ENCODE measurements at regions not wholly inside any gene's neighbourhood (a gene's known extent, or its start where the extent isn't known, plus 50 kb on each side); places are given as distances from the start of the nearest gene placed in this dataset.

GRCh38 chr20:52847029-52847660 is 125.0 kb upstream of the TSHZ2 start:
- DNase-seq (ENCODE audit: low read depth in 2 of 2), result peak; percentile 10 to 48
- no peak overlapping the region for H3K4me3 ChIP-seq (replicated peaks in 1 of 2; ENCODE audit: low read depth in 2 of 2, low read length in 2 of 2)
- TF ChIP-seq CTCF (IDR thresholded peaks at IDR 0.05; ENCODE audit: low read depth, low read length), result no peak

GRCh38 chr20:52845044-52845443 is 127.1 kb upstream of the TSHZ2 start:
- H3K4me3 ChIP-seq (replicated peaks in 1 of 2; ENCODE audit: low read depth in 2 of 2, low read length in 2 of 2), result no peak overlapping the region
- no peak for TF ChIP-seq CTCF (IDR thresholded peaks at IDR 0.05; ENCODE audit: low read depth, low read length)
- DNase-seq (ENCODE audit: low read depth in 2 of 2), result no peak

- no peak for TF ChIP-seq CTCF (IDR thresholded peaks at IDR 0.05; ENCODE audit: low read depth, low read length)
- DNase-seq (ENCODE audit: low read depth in 2 of 2), result no peak
Measured at GRCh38 chr20:52843425-52843824, 128.7 kb upstream of the TSHZ2 start.

GRCh38 chr20:52841003-52841402 is 131.2 kb upstream of the TSHZ2 start:
- DNase-seq (ENCODE audit: low read depth in 2 of 2), result no peak
- no peak for TF ChIP-seq CTCF (IDR thresholded peaks at IDR 0.05; ENCODE audit: low read depth, low read length)
- no peak overlapping the region for H3K4me3 ChIP-seq (replicated peaks in 1 of 2; ENCODE audit: low read depth in 2 of 2, low read length in 2 of 2)

More at GRCh38 chr20:52843425-52843824, 128.7 kb upstream of the TSHZ2 start:
- H3K4me3 ChIP-seq (replicated peaks in 1 of 2; ENCODE audit: low read depth in 2 of 2, low read length in 2 of 2), result no peak overlapping the region

- no peak for DNase-seq (ENCODE audit: low read depth in 2 of 2)
- H3K4me3 ChIP-seq (replicated peaks in 1 of 2; ENCODE audit: low read depth in 2 of 2, low read length in 2 of 2), result no peak overlapping the region
- TF ChIP-seq CTCF (IDR thresholded peaks at IDR 0.05; ENCODE audit: low read depth, low read length), result no peak
Measured at GRCh38 chr20:52840041-52840440, 132.1 kb upstream of the TSHZ2 start.

GRCh38 chr20:52838510-52839241 is 133.5 kb upstream of the TSHZ2 start:
- DNase-seq (ENCODE audit: low read depth in 2 of 2), result no peak
- no peak for TF ChIP-seq CTCF (IDR thresholded peaks at IDR 0.05; ENCODE audit: low read depth, low read length)
- no peak overlapping the region for H3K4me3 ChIP-seq (replicated peaks in 1 of 2; ENCODE audit: low read depth in 2 of 2, low read length in 2 of 2)
